A549 (cell line): ENCODE measurements at regions not wholly inside any gene's neighbourhood (a gene's known extent, or its start where the extent isn't known, plus 50 kb on each side); places are given as distances from the start of the nearest gene placed in this dataset.

ENCODE experiments used
- ATAC-seq, 2 experiments: fragments of 200-7000 bp in 1 of 2; fragments of >200 bp in 1 of 2; cut with Nextera tagmentation in 1 of 2; cut with Tn5 transposase in 1 of 2; 3 replicates each; pipeline versions ENCODE4 v1.8.0 to v1.9.1; 2018 to 2020; ENCODE audit warnings: mild to moderate bottlenecking in 1 of 2, moderate library complexity in 1 of 2
- CTCF ChIA-PET: fragments of 300-600 bp; sonication (Branson Sonifier 250); formaldehyde crosslinking; extraction: SDS; loops from one replicate; lab custom pipeline; 2021; ENCODE audit warnings: antibody characterized with exemption, inconsistent platforms; lab: Yijun Ruan, JAX
- POLR2A ChIA-PET: fragments of 350-600 bp; formaldehyde crosslinking; extraction: SDS; loops from one replicate; lab custom pipeline; 2021; ENCODE audit warnings: antibody characterized with exemption, inconsistent platforms; lab: Yijun Ruan, JAX
- DNase-seq, 2 experiments: peaks; one replicate each; pipeline versions ENCODE4 v3.0.0 to v3.0.0-alpha.2; 2011 to 2016; ENCODE audit warnings: low read depth in 1 of 2, low spot score in 1 of 2
- FAIRE-seq: peaks from 2 replicates; lab custom pipeline; 2011; peaks lifted over from hg19 to GRCh38; lab: Jason Lieb, UNC
- H3K27ac ChIP-seq, 2 experiments: fragments of >200 bp; sonication (Bioruptor Twin); formaldehyde crosslinking; 3 replicates each; pipeline ENCODE4 v1.5.1; 2016 to 2017
- H3K4me1 ChIP-seq: fragments of >200 bp; sonication (Bioruptor Twin); formaldehyde crosslinking; 3 replicates; pipeline ENCODE4 v1.6.1; 2016
- H3K4me2 ChIP-seq: fragments of >200 bp; sonication (Bioruptor Twin); formaldehyde crosslinking; 3 replicates; pipeline ENCODE4 v1.6.1; 2016
- H3K4me3 ChIP-seq: fragments of >200 bp; sonication (Bioruptor Twin); formaldehyde crosslinking; 3 replicates; pipeline ENCODE4 v1.5.1; 2016
- H3K9me3 ChIP-seq: fragments of >200 bp; sonication (Bioruptor Twin); formaldehyde crosslinking; 3 replicates; pipeline ENCODE4 v1.6.1; 2016
- BHLHE40 ChIP-seq: IDR thresholded peaks from 2 replicates; pipeline ENCODE4 v1.6.1; 2012; ENCODE audit warnings: low read depth, low read length, inconsistent platforms
- CBX2 ChIP-seq: fragments of 200-600 bp; sonication (generic); IDR thresholded peaks from 2 replicates; pipeline ENCODE4 v1.6.1; 2016; ENCODE audit warnings: low read depth, mild to moderate bottlenecking, borderline replicate concordance
- EP300 ChIP-seq, 2 experiments: fragments of >200 bp; sonication (Bioruptor Twin); formaldehyde crosslinking; IDR thresholded peaks; 2 replicates in 1 of 2; 3 replicates in 1 of 2; pipeline ENCODE4 v1.6.1; 2016 to 2017
- ESRRA ChIP-seq: fragments of 150-350 bp; IDR thresholded peaks from 2 replicates; pipeline ENCODE4 v1.6.1; 2014; ENCODE audit warnings: mild to moderate bottlenecking, low read length, borderline replicate concordance
- FOSB ChIP-seq: fragments of 250-450 bp; sonication (Bioruptor Pico); IDR thresholded peaks from 2 replicates; pipeline ENCODE4 v1.5.0; 2020; ENCODE audit warnings: mild to moderate bottlenecking, moderate library complexity
- FOSL2 ChIP-seq, 2 experiments: fragments of 450-650 bp in 1 of 2; fragments of >200 bp in 1 of 2; sonication (Bioruptor Twin) in 1 of 2; formaldehyde crosslinking; IDR thresholded peaks; 2 replicates each; pipeline versions ENCODE4 v1.5.0 to v1.6.1; 2016 to 2020; ENCODE audit warnings: mild to moderate bottlenecking in 1 of 2, moderate library complexity in 1 of 2
- HOXB5 ChIP-seq: fragments of 250-450 bp; sonication (Bioruptor Pico); IDR thresholded peaks from 2 replicates; pipeline ENCODE4 v1.5.0; 2020; ENCODE audit warnings: mild to moderate bottlenecking, moderate library complexity
- MYC ChIP-seq: IDR thresholded peaks from 2 replicates; pipeline ENCODE4 v1.6.1; 2012; ENCODE audit warnings: mild to moderate bottlenecking, inconsistent platforms, low read length, improper control_type of control experiment, borderline replicate concordance
- RARB ChIP-seq: fragments of 250-450 bp; sonication (Bioruptor Pico); IDR thresholded peaks from 2 replicates; pipeline ENCODE4 v1.8.0; 2021; ENCODE audit warnings: mild to moderate bottlenecking, moderate library complexity
- RNF2 ChIP-seq: fragments of 200-600 bp; sonication (generic); IDR thresholded peaks from 2 replicates; pipeline ENCODE4 v1.6.1; 2016; ENCODE audit warnings: low read depth, mild to moderate bottlenecking, antibody characterized with exemption, moderate library complexity, borderline replicate concordance
- ZFP36 ChIP-seq: fragments of 450-650 bp; IDR thresholded peaks from 2 replicates; pipeline ENCODE4 v1.6.1; 2014; ENCODE audit warnings: borderline replicate concordance; ENCODE audit not compliant: partially characterized antibody
- WGBS: methylation state at CpG from one replicate; pipeline ENCODE4 v1.1.6; 2017; ENCODE audit errors: missing lambda C conversion rate; 5-methylcytosine and 5-hydroxymethylcytosine counted together
- TF ChIP-seq, protein P1 (sequence below): fragments of 200-600 bp; sonication (generic); IDR thresholded peaks from 2 replicates; pipeline ENCODE4 v1.6.1; 2016; ENCODE audit warnings: antibody characterized with exemption, mild to moderate bottlenecking, moderate library complexity
- TF ChIP-seq, protein P2 (sequence below): fragments of >200 bp; sonication (Bioruptor Twin); formaldehyde crosslinking; IDR thresholded peaks from 3 replicates; pipeline ENCODE4 v1.6.1; 2016
- TF ChIP-seq, protein P3 (sequence below): fragments of >200 bp; sonication (Bioruptor Twin); formaldehyde crosslinking; IDR thresholded peaks from 2 replicates; pipeline ENCODE4 v1.6.1; 2016
- TF ChIP-seq, protein P4 (sequence below): fragments of 250-450 bp; sonication (Bioruptor Pico); IDR thresholded peaks from 2 replicates; pipeline ENCODE4 v1.5.0; 2021; ENCODE audit warnings: mild to moderate bottlenecking, moderate library complexity, borderline replicate concordance
- TF ChIP-seq, protein P5 (sequence below): IDR thresholded peaks from 2 replicates; pipeline ENCODE4 v1.6.1; 2012

DNA sequence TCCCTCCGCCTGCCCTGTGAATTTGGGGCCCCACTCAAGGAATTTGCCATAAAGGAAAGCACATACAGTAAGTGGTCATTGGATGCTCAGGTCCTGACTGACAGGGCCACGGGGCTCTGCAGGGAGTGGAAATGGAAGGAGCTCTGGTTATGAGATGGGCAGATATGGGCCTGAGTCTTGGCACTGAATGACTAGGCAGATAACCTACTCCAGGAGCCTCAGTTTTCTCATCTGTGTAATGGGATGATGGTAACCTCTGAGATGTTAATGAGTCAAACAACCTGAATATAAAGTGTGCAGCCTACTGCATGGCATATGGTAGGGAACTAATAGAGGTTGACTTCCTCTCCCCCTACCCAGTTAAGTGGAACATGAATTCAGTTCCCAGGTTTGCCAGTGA lies 56.4 kb upstream of the NAA20 start:
- no peak overlapping the region for H3K4me3 ChIP-seq
- no peak overlapping the region for H3K27ac ChIP-seq
- ATAC-seq (no peak), FAIRE-seq (no peak), DNase-seq (no peak)
- peaks cover 23% of the 10 kb centered on the region for H3K4me1 ChIP-seq
- POLR2A ChIA-PET, result interaction anchor here (1.1 to 1.4 kb wide), 2 partner anchors 14 kb away, joined by 4 read pairs; no protein-coding TSS in a partner anchor
- TF ChIP-seq, protein P1, sequence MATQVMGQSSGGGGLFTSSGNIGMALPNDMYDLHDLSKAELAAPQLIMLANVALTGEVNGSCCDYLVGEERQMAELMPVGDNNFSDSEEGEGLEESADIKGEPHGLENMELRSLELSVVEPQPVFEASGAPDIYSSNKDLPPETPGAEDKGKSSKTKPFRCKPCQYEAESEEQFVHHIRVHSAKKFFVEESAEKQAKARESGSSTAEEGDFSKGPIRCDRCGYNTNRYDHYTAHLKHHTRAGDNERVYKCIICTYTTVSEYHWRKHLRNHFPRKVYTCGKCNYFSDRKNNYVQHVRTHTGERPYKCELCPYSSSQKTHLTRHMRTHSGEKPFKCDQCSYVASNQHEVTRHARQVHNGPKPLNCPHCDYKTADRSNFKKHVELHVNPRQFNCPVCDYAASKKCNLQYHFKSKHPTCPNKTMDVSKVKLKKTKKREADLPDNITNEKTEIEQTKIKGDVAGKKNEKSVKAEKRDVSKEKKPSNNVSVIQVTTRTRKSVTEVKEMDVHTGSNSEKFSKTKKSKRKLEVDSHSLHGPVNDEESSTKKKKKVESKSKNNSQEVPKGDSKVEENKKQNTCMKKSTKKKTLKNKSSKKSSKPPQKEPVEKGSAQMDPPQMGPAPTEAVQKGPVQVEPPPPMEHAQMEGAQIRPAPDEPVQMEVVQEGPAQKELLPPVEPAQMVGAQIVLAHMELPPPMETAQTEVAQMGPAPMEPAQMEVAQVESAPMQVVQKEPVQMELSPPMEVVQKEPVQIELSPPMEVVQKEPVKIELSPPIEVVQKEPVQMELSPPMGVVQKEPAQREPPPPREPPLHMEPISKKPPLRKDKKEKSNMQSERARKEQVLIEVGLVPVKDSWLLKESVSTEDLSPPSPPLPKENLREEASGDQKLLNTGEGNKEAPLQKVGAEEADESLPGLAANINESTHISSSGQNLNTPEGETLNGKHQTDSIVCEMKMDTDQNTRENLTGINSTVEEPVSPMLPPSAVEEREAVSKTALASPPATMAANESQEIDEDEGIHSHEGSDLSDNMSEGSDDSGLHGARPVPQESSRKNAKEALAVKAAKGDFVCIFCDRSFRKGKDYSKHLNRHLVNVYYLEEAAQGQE, result no peak
- TF ChIP-seq ESRRA (no peak), FOSB (CRISPR knock-in tag) (no peak), MYC (no peak), BHLHE40 (no peak), CBX2 (no peak), FOSL2 (IDR thresholded peaks at IDR 0.05) (no peak), FOSL2 (CRISPR knock-in tag; IDR thresholded peaks at IDR 0.05) (no peak), RARB (CRISPR knock-in tag) (no peak), HOXB5 (CRISPR knock-in tag) (no peak), RNF2 (no peak), ZFP36 (no peak)
- TF ChIP-seq, protein P2, sequence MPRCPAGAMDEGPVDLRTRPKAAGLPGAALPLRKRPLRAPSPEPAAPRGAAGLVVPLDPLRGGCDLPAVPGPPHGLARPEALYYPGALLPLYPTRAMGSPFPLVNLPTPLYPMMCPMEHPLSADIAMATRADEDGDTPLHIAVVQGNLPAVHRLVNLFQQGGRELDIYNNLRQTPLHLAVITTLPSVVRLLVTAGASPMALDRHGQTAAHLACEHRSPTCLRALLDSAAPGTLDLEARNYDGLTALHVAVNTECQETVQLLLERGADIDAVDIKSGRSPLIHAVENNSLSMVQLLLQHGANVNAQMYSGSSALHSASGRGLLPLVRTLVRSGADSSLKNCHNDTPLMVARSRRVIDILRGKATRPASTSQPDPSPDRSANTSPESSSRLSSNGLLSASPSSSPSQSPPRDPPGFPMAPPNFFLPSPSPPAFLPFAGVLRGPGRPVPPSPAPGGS, result no peak
- TF ChIP-seq, protein P3, sequence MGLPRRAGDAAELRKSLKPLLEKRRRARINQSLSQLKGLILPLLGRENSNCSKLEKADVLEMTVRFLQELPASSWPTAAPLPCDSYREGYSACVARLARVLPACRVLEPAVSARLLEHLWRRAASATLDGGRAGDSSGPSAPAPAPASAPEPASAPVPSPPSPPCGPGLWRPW, result no peak
- H3K9me3 ChIP-seq, result no peaks in the 10 kb centered on the region
- no peak overlapping the region for H3K4me2 ChIP-seq
- WGBS, result 89% methylated on average over 2 of the region's 2 CpGs
- CTCF ChIA-PET, result interaction anchor here (1.1 to 2.4 kb wide), 3 partner anchors 24 to 268 kb away, joined by 3 to 6 read pairs (median 3); no protein-coding TSS in a partner anchor

DNA sequence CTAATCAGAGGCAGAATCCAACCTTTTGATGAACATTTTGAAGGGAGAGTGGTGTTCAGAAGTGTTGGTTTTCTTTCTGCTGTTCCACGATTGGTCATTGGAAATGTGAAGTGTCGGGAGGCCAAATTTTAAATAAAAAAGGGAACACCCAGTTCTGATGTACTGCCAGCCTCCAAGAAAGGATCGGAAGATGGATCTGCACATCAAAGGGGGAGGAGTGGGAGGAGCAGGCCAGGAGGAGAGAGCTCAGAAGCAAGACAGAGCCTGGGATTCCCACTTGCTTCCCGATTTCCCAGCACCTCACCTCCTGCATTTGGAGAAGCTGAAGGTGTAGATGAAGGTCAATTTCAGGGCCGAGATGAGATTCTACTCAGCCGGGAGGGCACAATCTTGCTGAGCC lies 55.9 kb upstream of the NAA20 start:
- Histone ChIP-seq H3K4me1 (peaks cover 25% of the 10 kb centered on the region), H3K4me3 (no peak overlapping the region), H3K27ac (no peak overlapping the region), H3K9me3 (no peaks in the 10 kb centered on the region), H3K4me2 (no peak overlapping the region)
- DNase-seq (no peak), ATAC-seq (no peak), FAIRE-seq (no peak)
- TF ChIP-seq, protein P4, sequence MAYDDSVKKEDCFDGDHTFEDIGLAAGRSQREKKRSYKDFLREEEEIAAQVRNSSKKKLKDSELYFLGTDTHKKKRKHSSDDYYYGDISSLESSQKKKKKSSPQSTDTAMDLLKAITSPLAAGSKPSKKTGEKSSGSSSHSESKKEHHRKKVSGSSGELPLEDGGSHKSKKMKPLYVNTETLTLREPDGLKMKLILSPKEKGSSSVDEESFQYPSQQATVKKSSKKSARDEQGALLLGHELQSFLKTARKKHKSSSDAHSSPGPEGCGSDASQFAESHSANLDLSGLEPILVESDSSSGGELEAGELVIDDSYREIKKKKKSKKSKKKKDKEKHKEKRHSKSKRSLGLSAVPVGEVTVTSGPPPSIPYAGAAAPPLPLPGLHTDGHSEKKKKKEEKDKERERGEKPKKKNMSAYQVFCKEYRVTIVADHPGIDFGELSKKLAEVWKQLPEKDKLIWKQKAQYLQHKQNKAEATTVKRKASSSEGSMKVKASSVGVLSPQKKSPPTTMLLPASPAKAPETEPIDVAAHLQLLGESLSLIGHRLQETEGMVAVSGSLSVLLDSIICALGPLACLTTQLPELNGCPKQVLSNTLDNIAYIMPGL (CRISPR knock-in tag), result no peak
- TF ChIP-seq EP300 (IDR thresholded peaks at IDR 0.05), result no peak
- TF ChIP-seq, protein P5, sequence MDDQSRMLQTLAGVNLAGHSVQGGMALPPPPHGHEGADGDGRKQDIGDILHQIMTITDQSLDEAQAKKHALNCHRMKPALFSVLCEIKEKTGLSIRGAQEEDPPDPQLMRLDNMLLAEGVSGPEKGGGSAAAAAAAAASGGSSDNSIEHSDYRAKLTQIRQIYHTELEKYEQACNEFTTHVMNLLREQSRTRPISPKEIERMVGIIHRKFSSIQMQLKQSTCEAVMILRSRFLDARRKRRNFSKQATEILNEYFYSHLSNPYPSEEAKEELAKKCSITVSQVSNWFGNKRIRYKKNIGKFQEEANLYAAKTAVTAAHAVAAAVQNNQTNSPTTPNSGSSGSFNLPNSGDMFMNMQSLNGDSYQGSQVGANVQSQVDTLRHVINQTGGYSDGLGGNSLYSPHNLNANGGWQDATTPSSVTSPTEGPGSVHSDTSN, result no peak
- POLR2A ChIA-PET, result interaction anchor here (1.4 kb wide), 1 partner anchor 14 kb away, joined by 4 read pairs; no protein-coding TSS in a partner anchor
- 91% methylated on average over 6 of the region's 6 CpGs for WGBS
- CTCF ChIA-PET, result interaction anchor here (0.7 to 6.0 kb wide), 7 partner anchors 15 to 268 kb away, joined by 3 to 36 read pairs (median 3); no protein-coding TSS in a partner anchor
